ENCODE measurements at regions not wholly inside any gene's neighbourhood (a gene's known extent, or its start where the extent isn't known, plus 50 kb on each side); places are given as distances from the start of the nearest gene placed in this dataset.

DNA sequence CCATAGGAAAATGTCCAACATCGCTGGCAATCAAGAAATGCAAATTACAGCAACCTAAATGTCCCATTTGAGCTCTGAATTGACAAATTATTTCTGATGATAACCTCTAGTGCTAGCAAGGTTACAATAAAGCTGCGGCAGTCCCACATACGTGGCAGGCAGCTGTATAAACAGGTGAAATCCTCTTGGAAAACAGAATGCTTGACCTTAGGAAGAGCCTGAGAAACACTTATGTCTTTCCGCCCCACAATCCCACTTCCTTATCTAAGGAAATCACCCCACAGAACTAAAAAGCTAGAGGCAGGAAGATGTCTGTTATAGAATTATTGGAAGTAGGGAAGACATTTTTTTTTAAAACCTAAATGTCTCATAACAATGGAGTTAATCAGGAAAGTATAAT is 154.3 kb downstream of the KATNIP start:
- no peaks in the 10 kb centered on the region for H3K27me3 ChIP-seq (replicated peaks; ENCODE audit: insufficient read depth, low read depth, low read length, poor library complexity)
- peaks cover 7% of the 10 kb centered on the region for H3K4me1 ChIP-seq (ENCODE audit: insufficient read depth, low read length, poor library complexity, severe bottlenecking)
- ChIA-PET POLR2A (ENCODE audit: low non-redundant PET) (no interaction called here), CTCF (interaction anchor here (0.9 kb wide), 1 partner anchor 64 kb away, joined by 3 read pairs; no protein-coding TSS in a partner anchor)
- no peak overlapping the region for H3K27ac ChIP-seq (ENCODE audit: low read depth, low read length, poor library complexity, severe bottlenecking)
- no TSS peak for BruUV-seq (replicated peaks)
- no peak for DNase-seq (ENCODE audit: low spot score)
- intact Hi-C loops (cut with micrococcal nuclease; ENCODE audit: unreplicated experiment) = no loop called here
- H3K4me3 ChIP-seq (ENCODE audit: low read depth, low read length, poor library complexity, severe bottlenecking) = no peak overlapping the region
- H3K36me3 ChIP-seq (ENCODE audit: insufficient read depth, low read length, poor library complexity, severe bottlenecking) = no peaks in the 10 kb centered on the region
- no peak for TF ChIP-seq EZH2 (IDR thresholded peaks at IDR 0.05; ENCODE audit: borderline replicate concordance, low read depth, low read length, poor library complexity, severe bottlenecking)
- TF ChIP-seq, protein P1, sequence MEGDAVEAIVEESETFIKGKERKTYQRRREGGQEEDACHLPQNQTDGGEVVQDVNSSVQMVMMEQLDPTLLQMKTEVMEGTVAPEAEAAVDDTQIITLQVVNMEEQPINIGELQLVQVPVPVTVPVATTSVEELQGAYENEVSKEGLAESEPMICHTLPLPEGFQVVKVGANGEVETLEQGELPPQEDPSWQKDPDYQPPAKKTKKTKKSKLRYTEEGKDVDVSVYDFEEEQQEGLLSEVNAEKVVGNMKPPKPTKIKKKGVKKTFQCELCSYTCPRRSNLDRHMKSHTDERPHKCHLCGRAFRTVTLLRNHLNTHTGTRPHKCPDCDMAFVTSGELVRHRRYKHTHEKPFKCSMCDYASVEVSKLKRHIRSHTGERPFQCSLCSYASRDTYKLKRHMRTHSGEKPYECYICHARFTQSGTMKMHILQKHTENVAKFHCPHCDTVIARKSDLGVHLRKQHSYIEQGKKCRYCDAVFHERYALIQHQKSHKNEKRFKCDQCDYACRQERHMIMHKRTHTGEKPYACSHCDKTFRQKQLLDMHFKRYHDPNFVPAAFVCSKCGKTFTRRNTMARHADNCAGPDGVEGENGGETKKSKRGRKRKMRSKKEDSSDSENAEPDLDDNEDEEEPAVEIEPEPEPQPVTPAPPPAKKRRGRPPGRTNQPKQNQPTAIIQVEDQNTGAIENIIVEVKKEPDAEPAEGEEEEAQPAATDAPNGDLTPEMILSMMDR (conservative IDR thresholded peaks at IDR 0.05; ENCODE audit: low read depth, low read length) = no peak
- no peaks in the 10 kb centered on the region for H3K9me3 ChIP-seq (ENCODE audit: low read depth, low read length, poor library complexity, severe bottlenecking)

DNA sequence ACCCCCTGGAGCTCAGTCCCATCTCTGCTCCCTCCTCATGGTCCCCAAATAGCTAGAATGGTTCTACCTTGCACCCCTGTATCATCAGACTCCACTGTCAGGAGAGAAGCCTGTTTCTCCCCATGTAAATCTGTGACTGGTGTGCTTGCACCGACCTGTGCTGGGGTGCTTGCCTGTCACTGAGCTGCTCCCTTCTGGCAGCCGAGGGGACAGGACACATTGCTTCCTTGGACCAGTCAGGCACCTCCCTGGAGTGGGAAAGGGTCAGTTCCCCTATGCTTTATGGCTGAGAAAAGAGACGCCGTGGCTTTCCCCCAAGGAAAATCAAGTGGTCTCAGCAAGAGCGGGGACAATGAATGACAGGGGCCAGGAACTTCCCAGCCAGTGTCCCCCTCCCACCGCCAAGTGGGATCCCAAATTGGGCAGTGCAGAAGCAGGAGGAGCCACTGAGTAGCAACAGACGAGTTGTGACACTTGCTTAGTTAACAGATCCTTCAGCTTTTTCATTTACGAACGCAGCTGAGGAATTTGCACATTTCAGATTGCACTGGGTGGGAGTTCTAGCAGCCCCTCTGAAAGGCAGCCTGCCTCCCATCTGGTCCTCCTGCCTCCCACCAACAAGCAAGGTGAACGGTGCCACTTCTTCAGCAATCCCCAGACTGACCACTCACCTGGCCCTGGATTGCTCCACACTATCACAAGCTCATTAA is 156.4 kb downstream of the KATNIP start:
- Histone ChIP-seq H3K4me1 (ENCODE audit: insufficient read depth, low read length, poor library complexity, severe bottlenecking) (peaks cover 7% of the 10 kb centered on the region), H3K36me3 (ENCODE audit: insufficient read depth, low read length, poor library complexity, severe bottlenecking) (no peaks in the 10 kb centered on the region), H3K27me3 (replicated peaks; ENCODE audit: insufficient read depth, low read depth, low read length, poor library complexity) (no peaks in the 10 kb centered on the region), H3K27ac (ENCODE audit: low read depth, low read length, poor library complexity, severe bottlenecking) (no peak overlapping the region), H3K4me3 (ENCODE audit: low read depth, low read length, poor library complexity, severe bottlenecking) (no peak overlapping the region), H3K9me3 (ENCODE audit: low read depth, low read length, poor library complexity, severe bottlenecking) (no peaks in the 10 kb centered on the region)
- no peak for DNase-seq (ENCODE audit: low spot score)
- no TSS peak for BruUV-seq (replicated peaks)
- ChIA-PET POLR2A (ENCODE audit: low non-redundant PET) (no interaction called here), CTCF (no interaction called here)
- TF ChIP-seq, protein P1 (conservative IDR thresholded peaks at IDR 0.05; ENCODE audit: low read depth, low read length) = no peak
- TF ChIP-seq EZH2 (IDR thresholded peaks at IDR 0.05; ENCODE audit: borderline replicate concordance, low read depth, low read length, poor library complexity, severe bottlenecking) = no peak
- intact Hi-C loops (cut with micrococcal nuclease; ENCODE audit: unreplicated experiment) = no loop called here

DNA sequence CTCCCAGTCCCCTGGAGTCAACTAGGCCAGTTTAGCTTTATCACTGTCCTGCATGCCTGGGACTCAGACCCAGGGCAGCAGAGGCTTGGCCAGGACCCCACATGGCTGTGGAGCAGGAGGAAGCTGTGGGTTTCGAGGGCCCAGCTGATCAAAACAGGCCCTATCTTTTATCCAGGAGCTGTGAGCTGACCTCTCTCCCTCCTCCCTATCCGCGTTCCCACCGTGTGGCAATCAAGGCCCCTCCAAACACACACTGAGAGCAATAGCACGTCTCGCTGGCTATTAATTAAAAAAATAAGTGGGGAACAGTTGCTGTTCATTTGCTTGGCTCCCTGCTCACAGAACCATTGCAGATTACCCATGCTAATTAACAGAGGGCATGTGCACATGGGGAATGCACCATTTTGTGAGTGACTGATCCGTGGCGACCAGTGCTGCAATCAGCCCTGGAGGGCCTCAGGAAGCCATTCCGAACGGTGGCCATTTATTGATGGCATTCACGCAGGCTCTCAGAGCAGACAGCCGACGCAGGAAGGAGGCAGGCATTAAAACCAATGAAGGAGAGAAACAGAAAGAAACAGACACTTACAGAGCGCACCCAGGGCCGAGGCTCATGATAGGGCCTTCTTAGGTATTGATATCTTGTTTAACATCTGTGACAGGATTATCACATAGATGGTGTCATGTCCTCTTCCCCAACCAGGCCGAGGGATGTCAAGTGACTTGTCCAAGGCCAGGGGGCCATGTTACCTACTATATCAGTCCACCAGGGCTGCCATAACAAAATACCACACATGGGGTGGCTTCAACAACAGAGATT is 157.1 kb downstream of the KATNIP start:
- Histone ChIP-seq H3K27me3 (replicated peaks; ENCODE audit: insufficient read depth, low read depth, low read length, poor library complexity) (no peaks in the 10 kb centered on the region), H3K9me3 (ENCODE audit: low read depth, low read length, poor library complexity, severe bottlenecking) (no peaks in the 10 kb centered on the region), H3K4me3 (ENCODE audit: low read depth, low read length, poor library complexity, severe bottlenecking) (no peak overlapping the region), H3K27ac (ENCODE audit: low read depth, low read length, poor library complexity, severe bottlenecking) (no peak overlapping the region), H3K36me3 (ENCODE audit: insufficient read depth, low read length, poor library complexity, severe bottlenecking) (no peaks in the 10 kb centered on the region), H3K4me1 (ENCODE audit: insufficient read depth, low read length, poor library complexity, severe bottlenecking) (peaks cover 7% of the 10 kb centered on the region)
- ChIA-PET CTCF (no interaction called here), POLR2A (ENCODE audit: low non-redundant PET) (no interaction called here)
- intact Hi-C loops (cut with micrococcal nuclease; ENCODE audit: unreplicated experiment) = no loop called here
- no TSS peak for BruUV-seq (replicated peaks)
- TF ChIP-seq EZH2 (IDR thresholded peaks at IDR 0.05; ENCODE audit: borderline replicate concordance, low read depth, low read length, poor library complexity, severe bottlenecking) = no peak
- DNase-seq (ENCODE audit: low spot score) = no peak

Data from A673 (cell line).